ENCODE measurements at regions not wholly inside any gene's neighbourhood (a gene's known extent, or its start where the extent isn't known, plus 50 kb on each side); places are given as distances from the start of the nearest gene placed in this dataset.

DNA sequence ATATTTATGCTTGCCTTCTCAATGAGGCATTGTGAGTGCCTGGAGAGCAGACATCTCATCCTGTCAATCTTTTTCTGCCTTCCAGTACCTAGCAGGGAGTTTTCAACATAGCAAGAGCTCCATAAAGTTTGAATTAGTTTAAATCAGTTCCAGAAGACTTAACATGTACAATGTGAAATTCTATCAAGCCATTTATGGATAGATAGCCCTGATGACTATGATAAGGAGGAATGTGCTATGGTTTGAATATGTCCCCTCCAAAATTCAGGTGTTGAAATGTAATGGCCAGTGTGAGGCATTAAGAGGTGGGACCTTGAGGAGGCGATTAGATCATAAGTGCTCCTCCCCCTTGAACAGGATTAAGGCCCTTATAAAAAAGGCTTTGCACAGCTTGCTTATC is 306.9 kb upstream of the SMARCA2 start:
- Histone ChIP-seq H3K27ac (no peak overlapping the region), H3K36me3 (no peaks in the 10 kb centered on the region), H3K9me3 (no peaks in the 10 kb centered on the region), H3K27me3 (no peaks in the 10 kb centered on the region), H3K4me3 (no peak overlapping the region), H3K4me1 (no peaks in the 10 kb centered on the region)
- 74% methylated on average over 1 of the region's 1 CpG for WGBS
- no peak for TF ChIP-seq POLR2A (IDR thresholded peaks at IDR 0.05)
- no peak for DNase-seq (ENCODE audit: low spot score in 2 of 2)

DNA sequence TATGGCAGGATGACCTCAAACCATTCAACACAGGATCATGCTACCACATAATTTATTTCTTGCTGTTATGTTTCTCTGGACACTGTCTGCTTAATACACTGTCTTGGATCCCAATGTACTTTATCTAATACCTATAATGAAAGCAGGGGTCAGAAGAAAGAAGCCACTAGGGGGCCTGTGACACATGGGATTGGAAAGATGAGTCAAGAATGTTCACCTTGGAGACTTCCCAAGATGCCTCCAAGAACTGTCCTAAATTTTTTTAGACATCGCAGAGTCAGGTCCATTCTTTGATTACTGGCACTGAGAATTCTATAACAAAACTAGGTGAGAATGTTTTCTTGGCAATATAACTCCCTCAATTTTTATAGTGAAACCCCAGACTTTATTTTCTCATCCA is 305.8 kb upstream of the SMARCA2 start:
- H3K4me3 ChIP-seq, result no peak overlapping the region
- no peaks in the 10 kb centered on the region for H3K9me3 ChIP-seq
- no peak overlapping the region for H3K27ac ChIP-seq
- no peak for DNase-seq (ENCODE audit: low spot score in 2 of 2)
- no peaks in the 10 kb centered on the region for H3K27me3 ChIP-seq
- TF ChIP-seq POLR2A (IDR thresholded peaks at IDR 0.05) (no peak), EP300 (IDR thresholded peaks at IDR 0.05) (no peak), CTCF (IDR thresholded peaks at IDR 0.05) (no peak)
- no peaks in the 10 kb centered on the region for H3K4me1 ChIP-seq
- WGBS, result 57% methylated on average over 1 of the region's 1 CpG
- no peaks in the 10 kb centered on the region for H3K36me3 ChIP-seq

- DNase-seq (ENCODE audit: low spot score in 2 of 2), result no peak
- Histone ChIP-seq H3K36me3 (no peaks in the 10 kb centered on the region), H3K9me3 (no peaks in the 10 kb centered on the region), H3K4me3 (no peak overlapping the region), H3K27me3 (no peaks in the 10 kb centered on the region), H3K4me1 (no peaks in the 10 kb centered on the region), H3K27ac (no peak overlapping the region)
- no peak for TF ChIP-seq CTCF (IDR thresholded peaks at IDR 0.05)
- no peak for TF ChIP-seq EP300 (IDR thresholded peaks at IDR 0.05)
- no peak for TF ChIP-seq POLR2A (IDR thresholded peaks at IDR 0.05)
- no peak for TF ChIP-seq POLR2AphosphoS5 (IDR thresholded peaks at IDR 0.05)
- 82% methylated on average over 6 of the region's 6 CpGs for WGBS
Observed at GRCh38 chr9:1712861-1713450, 302.2 kb upstream of the SMARCA2 start.

DNA sequence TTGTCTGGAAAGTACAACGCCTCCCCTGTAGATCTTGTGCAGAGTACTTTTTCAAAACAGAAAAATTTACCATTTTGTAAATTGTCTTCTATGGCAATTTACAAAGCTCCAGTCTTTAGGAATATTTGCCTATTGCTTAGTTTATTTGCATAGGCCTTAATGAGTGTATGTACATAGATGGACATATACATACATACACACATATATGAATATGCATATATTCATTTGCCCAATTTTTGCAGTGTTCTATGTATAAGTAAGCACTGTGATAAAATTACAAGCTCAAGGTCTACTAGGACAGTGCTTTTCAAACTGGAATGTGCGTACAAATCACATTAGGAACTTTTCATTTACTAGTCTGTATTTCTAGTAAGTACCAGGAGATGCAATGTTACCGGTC is 301.3 kb upstream of the SMARCA2 start:
- 61% methylated on average over 3 of the region's 3 CpGs for WGBS
- TF ChIP-seq POLR2A (IDR thresholded peaks at IDR 0.05) (no peak), POLR2AphosphoS5 (IDR thresholded peaks at IDR 0.05) (no peak), EP300 (IDR thresholded peaks at IDR 0.05) (no peak), CTCF (IDR thresholded peaks at IDR 0.05) (no peak)
- Histone ChIP-seq H3K36me3 (no peaks in the 10 kb centered on the region), H3K4me1 (no peaks in the 10 kb centered on the region), H3K27me3 (no peaks in the 10 kb centered on the region), H3K9me3 (no peaks in the 10 kb centered on the region), H3K4me3 (no peak overlapping the region), H3K27ac (no peak overlapping the region)
- no peak for DNase-seq (ENCODE audit: low spot score in 2 of 2)

- TF ChIP-seq POLR2AphosphoS5 (IDR thresholded peaks at IDR 0.05) (no peak), EP300 (IDR thresholded peaks at IDR 0.05) (no peak), CTCF (IDR thresholded peaks at IDR 0.05) (no peak), POLR2A (IDR thresholded peaks at IDR 0.05) (no peak)
- H3K4me3 ChIP-seq, result no peak overlapping the region
- H3K27me3 ChIP-seq, result no peaks in the 10 kb centered on the region
- no peaks in the 10 kb centered on the region for H3K36me3 ChIP-seq
- 16% methylated on average over 2 of the region's 2 CpGs for WGBS
- no peaks in the 10 kb centered on the region for H3K4me1 ChIP-seq
- H3K27ac ChIP-seq, result no peak overlapping the region
- H3K9me3 ChIP-seq, result no peaks in the 10 kb centered on the region
- DNase-seq (ENCODE audit: low spot score in 2 of 2), result no peak
Observed at GRCh38 chr9:1717882-1718281, 297.3 kb upstream of the SMARCA2 start.

GRCh38 chr9:1718836-1719235 is 296.3 kb upstream of the SMARCA2 start:
- TF ChIP-seq CTCF (IDR thresholded peaks at IDR 0.05) (no peak), POLR2A (IDR thresholded peaks at IDR 0.05) (no peak), POLR2AphosphoS5 (IDR thresholded peaks at IDR 0.05) (no peak), EP300 (IDR thresholded peaks at IDR 0.05) (no peak)
- Histone ChIP-seq H3K4me1 (no peaks in the 10 kb centered on the region), H3K9me3 (no peaks in the 10 kb centered on the region), H3K27me3 (no peaks in the 10 kb centered on the region), H3K27ac (no peak overlapping the region), H3K4me3 (no peak overlapping the region), H3K36me3 (no peaks in the 10 kb centered on the region)
- DNase-seq (ENCODE audit: low spot score in 2 of 2), result no peak
- WGBS, result 77% methylated on average over 2 of the region's 3 CpGs

Measured in suprapubic skin (tissue), 4 donors.